ENCODE measurements at regions not wholly inside any gene's neighbourhood (a gene's known extent, or its start where the extent isn't known, plus 50 kb on each side); places are given as distances from the start of the nearest gene placed in this dataset.

DNA sequence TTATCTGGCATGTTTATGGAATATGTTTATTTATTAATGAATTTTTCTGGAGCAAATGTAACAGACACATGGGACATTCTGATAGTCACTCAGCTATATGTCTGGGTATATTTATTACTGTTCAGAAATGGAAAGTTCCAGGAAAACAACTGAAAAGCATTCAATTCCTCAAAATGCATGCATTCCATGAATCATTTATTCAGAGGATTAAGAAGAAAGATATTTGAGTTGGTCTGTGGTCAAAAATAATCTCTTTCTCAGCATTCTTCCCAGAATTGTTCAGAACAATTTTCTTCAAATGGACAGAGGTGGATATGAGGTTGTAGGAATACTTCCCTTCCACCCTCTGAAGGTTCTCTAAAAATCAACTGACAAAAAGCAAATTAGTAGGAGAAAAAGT, 97.6 kb upstream of the ITGB1 start:
- Histone ChIP-seq H2AK5ac (ENCODE audit: low read depth, low read length) (no peak overlapping the region), H3K56ac (replicated peaks; ENCODE audit: insufficient read length, low read depth, low read length) (no peak overlapping the region), H3K79me2 (ENCODE audit: control insufficient read depth in 1 of 2, insufficient read depth in 2 of 2, low read length in 2 of 2) (no peaks in the 10 kb centered on the region), H2BK12ac (ENCODE audit: low read depth, low read length) (no peak overlapping the region), H3K23ac (ENCODE audit: insufficient read length) (no peak overlapping the region), H4K20me1 (replicated peaks in 1 of 2; ENCODE audit: control insufficient read depth in 1 of 2, insufficient read depth in 2 of 2, low read length in 2 of 2) (no peaks in the 10 kb centered on the region), H3K18ac (ENCODE audit: extremely low read depth, low read length) (no peak overlapping the region), H3K27ac (ENCODE audit: low read depth, low read length) (no peak overlapping the region), H3K9ac (replicated peaks in 1 of 4; ENCODE audit: extremely low read depth in 1 of 4, low read depth in 3 of 4, low read length in 3 of 4) (no peak overlapping the region), H2BK15ac (ENCODE audit: low read length) (no peak overlapping the region), H3K36me3 (ENCODE audit: control insufficient read depth in 2 of 4, insufficient read depth in 4 of 4, low read length in 3 of 4) (no peaks in the 10 kb centered on the region), H3K9me3 (ENCODE audit: insufficient read depth in 2 of 2, low read depth in 1 of 2, low read length in 1 of 2) (no peaks in the 10 kb centered on the region), H3K23me2 (ENCODE audit: low read depth, low read length) (peaks cover 2% of the 10 kb centered on the region; the same call in 1 of the 2 replicates), H4K91ac (replicated peaks; ENCODE audit: insufficient read length, low read length) (no peak overlapping the region), H3K14ac (ENCODE audit: insufficient read length) (no peak overlapping the region), H2AFZ (ENCODE audit: low read length) (no peak overlapping the region), H3K4me2 (ENCODE audit: insufficient read depth in 1 of 2, low read depth in 2 of 2, low read length in 2 of 2) (no peak overlapping the region), H3K4me3 (ENCODE audit: extremely low read depth in 1 of 4, insufficient read depth in 2 of 4, low read depth in 3 of 4, low read length in 4 of 4) (no peak overlapping the region), H3K27me3 (replicated peaks in 1 of 4; ENCODE audit: control insufficient read depth in 3 of 4, extremely low read depth in 1 of 4, insufficient read depth in 3 of 4, low read length in 3 of 4) (no peaks in the 10 kb centered on the region), H2BK5ac (ENCODE audit: low read depth, low read length) (no peak overlapping the region), H2BK120ac (replicated peaks; ENCODE audit: low read depth, low read length) (no peak overlapping the region), H3K4ac (replicated peaks; ENCODE audit: insufficient read length, low read depth, low read length) (no peak overlapping the region), H4K8ac (ENCODE audit: extremely low read depth, insufficient read depth, low read length) (no peak overlapping the region), H2BK20ac (ENCODE audit: low read length) (no peak overlapping the region), H3K79me1 (ENCODE audit: low read depth, low read length) (no peaks in the 10 kb centered on the region), H3K4me1 (replicated peaks in 1 of 4; ENCODE audit: control insufficient read depth in 3 of 4, insufficient read depth in 4 of 4, low read length in 3 of 4) (peaks cover 0 to 3% (median 0%) of the 10 kb centered on the region in 4 experiments; a peak in 2 of 7 replicates), H4K5ac (ENCODE audit: insufficient read length, low read depth, low read length) (no peak overlapping the region)
- no peak for DNase-seq (ENCODE audit: low read depth in 1 of 2, low spot score in 2 of 2)
- POLR2A ChIA-PET (ENCODE audit: partially characterized antibody) = no interaction called here
- CTCF ChIA-PET (ENCODE audit: partially characterized antibody) = no interaction called here
- no peak for TF ChIP-seq RBBP5 (IDR thresholded peaks at IDR 0.05; ENCODE audit: borderline replicate concordance, low read depth, low read length)
- TF ChIP-seq GABPA (IDR thresholded peaks at IDR 0.05; ENCODE audit: borderline replicate concordance, insufficient read depth, low read length) = no peak
- no peak for TF ChIP-seq EGR1 (IDR thresholded peaks at IDR 0.05; ENCODE audit: borderline replicate concordance, low read depth, low read length)
- no peak for TF ChIP-seq JUN (IDR thresholded peaks at IDR 0.05; ENCODE audit: low read depth, low read length)
- TF ChIP-seq GTF2F1 (IDR thresholded peaks at IDR 0.05; ENCODE audit: borderline replicate concordance, low read depth, low read length) = no peak
- no peak for TF ChIP-seq CBX5 (IDR thresholded peaks at IDR 0.05; ENCODE audit: low read depth, low read length)
- TF ChIP-seq, protein P1, sequence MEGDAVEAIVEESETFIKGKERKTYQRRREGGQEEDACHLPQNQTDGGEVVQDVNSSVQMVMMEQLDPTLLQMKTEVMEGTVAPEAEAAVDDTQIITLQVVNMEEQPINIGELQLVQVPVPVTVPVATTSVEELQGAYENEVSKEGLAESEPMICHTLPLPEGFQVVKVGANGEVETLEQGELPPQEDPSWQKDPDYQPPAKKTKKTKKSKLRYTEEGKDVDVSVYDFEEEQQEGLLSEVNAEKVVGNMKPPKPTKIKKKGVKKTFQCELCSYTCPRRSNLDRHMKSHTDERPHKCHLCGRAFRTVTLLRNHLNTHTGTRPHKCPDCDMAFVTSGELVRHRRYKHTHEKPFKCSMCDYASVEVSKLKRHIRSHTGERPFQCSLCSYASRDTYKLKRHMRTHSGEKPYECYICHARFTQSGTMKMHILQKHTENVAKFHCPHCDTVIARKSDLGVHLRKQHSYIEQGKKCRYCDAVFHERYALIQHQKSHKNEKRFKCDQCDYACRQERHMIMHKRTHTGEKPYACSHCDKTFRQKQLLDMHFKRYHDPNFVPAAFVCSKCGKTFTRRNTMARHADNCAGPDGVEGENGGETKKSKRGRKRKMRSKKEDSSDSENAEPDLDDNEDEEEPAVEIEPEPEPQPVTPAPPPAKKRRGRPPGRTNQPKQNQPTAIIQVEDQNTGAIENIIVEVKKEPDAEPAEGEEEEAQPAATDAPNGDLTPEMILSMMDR (IDR thresholded peaks at IDR 0.05; ENCODE audit: control extremely low read depth in 1 of 3, insufficient read depth in 1 of 3, low read depth in 1 of 3, low read length in 3 of 3) = no peak
- TF ChIP-seq SIN3A (conservative IDR thresholded peaks at IDR 0.05 in 1 of 2, IDR thresholded peaks at IDR 0.05 in 1 of 2; ENCODE audit: low read depth in 1 of 2, low read length in 2 of 2) = no peak
- no peak for TF ChIP-seq KDM1A (IDR thresholded peaks at IDR 0.05; ENCODE audit: borderline replicate concordance, low read length)
- TF ChIP-seq YY1 (IDR thresholded peaks at IDR 0.05; ENCODE audit: low read depth, low read length) = no peak
- TF ChIP-seq RFX5 (IDR thresholded peaks at IDR 0.05; ENCODE audit: borderline replicate concordance, low read depth, low read length) = no peak
- TF ChIP-seq ZNF274 (IDR thresholded peaks at IDR 0.05; ENCODE audit: borderline replicate concordance, extremely low read depth, low read length) = no peak
- TF ChIP-seq TEAD4 (IDR thresholded peaks at IDR 0.05; ENCODE audit: low read depth, low read length) = no peak
- TF ChIP-seq TBP (IDR thresholded peaks at IDR 0.05; ENCODE audit: low read depth, low read length) = no peak
- FAIRE-seq = no peak

All from H1 (cell line).